Sigmoid colon (tissue), 4 donors: ENCODE measurements at regions not wholly inside any gene's neighbourhood (a gene's known extent, or its start where the extent isn't known, plus 50 kb on each side); places are given as distances from the start of the nearest gene placed in this dataset.

ENCODE experiments used
- EP300 ChIP-seq, 4 donors: sonication (generic); formaldehyde crosslinking; IDR thresholded peaks; one replicate each; pipeline ENCODE4 v1.6.1; 2017; ENCODE audit warnings: antibody characterized with exemption in 4 of 4
- POLR2A ChIP-seq, 2 donors: fragments of 450-650 bp; IDR thresholded peaks; one replicate each; pipeline ENCODE4 v1.6.1; 2016; ENCODE audit warnings: antibody characterized with exemption in 2 of 2, mild to moderate bottlenecking in 2 of 2, moderate library complexity in 2 of 2
- POLR2AphosphoS5 ChIP-seq, 4 donors: sonication (generic); formaldehyde crosslinking; IDR thresholded peaks; one replicate each; pipeline ENCODE4 v1.6.1; 2017; ENCODE audit warnings: antibody characterized with exemption in 4 of 4
- TF ChIP-seq, protein P1 (sequence below), 4 experiments: fragments of 450-650 bp in 3 of 4; fragments of 200-600 bp in 1 of 4; IDR thresholded peaks; one replicate each; pipeline ENCODE4 v1.5.1; 2016 to 2019; ENCODE audit warnings: antibody characterized with exemption in 4 of 4, mild to moderate bottlenecking in 3 of 4, moderate library complexity in 2 of 4

DNA sequence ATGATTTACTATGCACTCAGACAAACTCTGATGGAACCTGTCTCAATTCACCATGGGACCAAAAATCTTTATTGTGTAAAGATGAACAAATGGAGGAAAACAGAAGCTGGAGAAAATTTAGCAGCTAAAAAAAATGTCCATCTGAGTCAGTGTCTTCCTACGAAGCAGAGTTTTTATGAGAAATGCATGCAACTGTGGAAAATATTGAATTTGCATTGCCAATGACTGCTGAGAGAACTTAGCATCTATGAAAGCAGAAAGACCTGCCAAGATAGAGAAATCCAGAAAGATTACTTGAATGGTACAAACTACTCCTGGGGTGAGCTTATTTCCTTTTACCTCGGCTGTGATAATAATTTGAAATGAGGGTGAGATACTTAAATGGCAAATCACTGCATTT, 289.7 kb upstream of the GCFC2 start:
- TF ChIP-seq, protein P1, sequence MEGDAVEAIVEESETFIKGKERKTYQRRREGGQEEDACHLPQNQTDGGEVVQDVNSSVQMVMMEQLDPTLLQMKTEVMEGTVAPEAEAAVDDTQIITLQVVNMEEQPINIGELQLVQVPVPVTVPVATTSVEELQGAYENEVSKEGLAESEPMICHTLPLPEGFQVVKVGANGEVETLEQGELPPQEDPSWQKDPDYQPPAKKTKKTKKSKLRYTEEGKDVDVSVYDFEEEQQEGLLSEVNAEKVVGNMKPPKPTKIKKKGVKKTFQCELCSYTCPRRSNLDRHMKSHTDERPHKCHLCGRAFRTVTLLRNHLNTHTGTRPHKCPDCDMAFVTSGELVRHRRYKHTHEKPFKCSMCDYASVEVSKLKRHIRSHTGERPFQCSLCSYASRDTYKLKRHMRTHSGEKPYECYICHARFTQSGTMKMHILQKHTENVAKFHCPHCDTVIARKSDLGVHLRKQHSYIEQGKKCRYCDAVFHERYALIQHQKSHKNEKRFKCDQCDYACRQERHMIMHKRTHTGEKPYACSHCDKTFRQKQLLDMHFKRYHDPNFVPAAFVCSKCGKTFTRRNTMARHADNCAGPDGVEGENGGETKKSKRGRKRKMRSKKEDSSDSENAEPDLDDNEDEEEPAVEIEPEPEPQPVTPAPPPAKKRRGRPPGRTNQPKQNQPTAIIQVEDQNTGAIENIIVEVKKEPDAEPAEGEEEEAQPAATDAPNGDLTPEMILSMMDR (IDR thresholded peaks at IDR 0.05): no peak
- TF ChIP-seq POLR2A (IDR thresholded peaks at IDR 0.05): no peak
- TF ChIP-seq POLR2AphosphoS5 (IDR thresholded peaks at IDR 0.05): no peak
- no peak for TF ChIP-seq EP300 (IDR thresholded peaks at IDR 0.05)
